H9 (cell line): ENCODE measurements at regions not wholly inside any gene's neighbourhood (a gene's known extent, or its start where the extent isn't known, plus 50 kb on each side); places are given as distances from the start of the nearest gene placed in this dataset.

Experiments
- DNase-seq: peaks from one replicate; pipeline ENCODE4 v3.0.0-alpha.2; 2017
- H2AFZ ChIP-seq: one replicate; pipeline ENCODE4 v1.6.1; 2013; ENCODE audit warnings: mild to moderate bottlenecking, low read length, control low read depth, moderate library complexity
- H2AK5ac ChIP-seq: 2 replicates; pipeline ENCODE4 v1.6.1; 2013; ENCODE audit warnings: low read length, control low read depth, mixed read lengths; ENCODE audit not compliant: insufficient read length
- H2BK120ac ChIP-seq: one replicate; pipeline ENCODE4 v1.6.1; 2013; ENCODE audit warnings: low read depth, mild to moderate bottlenecking, low read length, control low read depth, inconsistent platforms; ENCODE audit not compliant: poor library complexity, severe bottlenecking
- H2BK12ac ChIP-seq: 2 replicates; pipeline ENCODE4 v1.6.1; 2013; ENCODE audit warnings: low read length, control low read depth, mixed read lengths, low read depth; ENCODE audit not compliant: insufficient read length
- H2BK15ac ChIP-seq: 2 replicates; pipeline ENCODE4 v1.6.1; 2013; ENCODE audit warnings: low read depth, low read length, control low read depth
- H2BK20ac ChIP-seq: one replicate; pipeline ENCODE4 v1.6.1; 2013; ENCODE audit warnings: low read depth, mild to moderate bottlenecking, low read length, control low read depth, inconsistent platforms; ENCODE audit not compliant: poor library complexity, severe bottlenecking
- H2BK5ac ChIP-seq: 2 replicates; pipeline ENCODE4 v1.6.1; 2013; ENCODE audit warnings: low read length, control low read depth, mixed read lengths; ENCODE audit not compliant: insufficient read length
- H3K14ac ChIP-seq: 2 replicates; pipeline ENCODE4 v1.6.1; 2013; ENCODE audit warnings: low read length, control low read depth; ENCODE audit not compliant: insufficient read depth
- H3K18ac ChIP-seq: 2 replicates; pipeline ENCODE4 v1.6.1; 2013; ENCODE audit warnings: low read depth, mild to moderate bottlenecking, mixed read lengths, low read length, control low read depth; ENCODE audit not compliant: insufficient read length
- H3K23ac ChIP-seq: 2 replicates; pipeline ENCODE4 v1.6.1; 2013; ENCODE audit warnings: low read length, control low read depth, mixed read lengths, low read depth; ENCODE audit not compliant: insufficient read length
- H3K23me2 ChIP-seq: 2 replicates; pipeline ENCODE4 v1.6.1; 2013; ENCODE audit warnings: low read depth, mild to moderate bottlenecking, mixed read lengths, low read length, control low read depth; ENCODE audit not compliant: insufficient read length, poor library complexity, severe bottlenecking
- H3K27ac ChIP-seq: 2 replicates; pipeline ENCODE4 v1.5.1; 2013; ENCODE audit warnings: low read length, control low read depth, mixed read lengths, low read depth; ENCODE audit not compliant: insufficient read length
- H3K27me3 ChIP-seq: 2 replicates; pipeline ENCODE4 v1.6.1; 2013; ENCODE audit warnings: low read length, control low read depth, inconsistent platforms; ENCODE audit not compliant: insufficient read depth
- H3K4ac ChIP-seq: 2 replicates; pipeline ENCODE4 v1.6.1; 2013; ENCODE audit warnings: low read depth, mild to moderate bottlenecking, control low read depth, inconsistent platforms, low read length, moderate library complexity
- H3K4me1 ChIP-seq: 2 replicates; pipeline ENCODE4 v1.6.1; 2013; ENCODE audit warnings: low read length, control low read depth, inconsistent platforms; ENCODE audit not compliant: insufficient read depth
- H3K4me2 ChIP-seq: 2 replicates; pipeline ENCODE4 v1.6.1; 2013; ENCODE audit warnings: low read length, control low read depth, mixed read lengths; ENCODE audit not compliant: insufficient read length, insufficient read depth
- H3K56ac ChIP-seq: 2 replicates; pipeline ENCODE4 v1.6.1; 2013; ENCODE audit warnings: low read depth, mild to moderate bottlenecking, mixed read lengths, low read length, control low read depth; ENCODE audit not compliant: insufficient read length
- H3K79me1 ChIP-seq: 2 replicates; pipeline ENCODE4 v1.6.1; 2013; ENCODE audit warnings: low read depth, mild to moderate bottlenecking, moderate library complexity, low read length, control low read depth, inconsistent platforms; ENCODE audit not compliant: insufficient read depth, poor library complexity, severe bottlenecking
- H3K79me2 ChIP-seq: 2 replicates; pipeline ENCODE4 v1.6.1; 2013; ENCODE audit warnings: low read length, control low read depth, inconsistent platforms; ENCODE audit not compliant: insufficient read depth
- H3K9ac ChIP-seq: 2 replicates; pipeline ENCODE4 v1.6.1; 2013; ENCODE audit warnings: low read length, control low read depth, mixed read lengths; ENCODE audit not compliant: insufficient read length; ENCODE audit errors: extremely low read depth
- H3K9me3 ChIP-seq: one replicate; pipeline ENCODE4 v1.6.1; 2013; ENCODE audit warnings: low read depth, low read length, inconsistent platforms; ENCODE audit not compliant: control insufficient read depth
- H3T11ph ChIP-seq: one replicate; pipeline ENCODE4 v1.6.1; 2013; ENCODE audit warnings: mild to moderate bottlenecking, low read length, control low read depth, inconsistent platforms
- H4K20me1 ChIP-seq: one replicate; pipeline ENCODE4 v1.6.1; 2013; ENCODE audit not compliant: control insufficient read depth, insufficient read length, insufficient read depth
- H4K5ac ChIP-seq: 2 replicates; pipeline ENCODE4 v1.6.1; 2013; ENCODE audit warnings: low read depth, mild to moderate bottlenecking, mixed read lengths, low read length, control low read depth; ENCODE audit not compliant: insufficient read length
- H4K8ac ChIP-seq: replicated peaks from 2 replicates; pipeline ENCODE4 v1.6.1; 2013; ENCODE audit warnings: low read length, control low read depth, mixed read lengths, low read depth; ENCODE audit not compliant: insufficient read length
- H4K91ac ChIP-seq: 2 replicates; pipeline ENCODE4 v1.6.1; 2013; ENCODE audit warnings: low read depth, mild to moderate bottlenecking, moderate library complexity, mixed read lengths, low read length, control low read depth; ENCODE audit not compliant: insufficient read length
- H3K27ac Mint-ChIP-seq, 3 experiments: 2 replicates in 2 of 3; 3 replicates in 1 of 3; pipeline ENCODE4 v1.8.0; 2020 to 2021; ENCODE audit warnings: mixed read lengths in 3 of 3, mild to moderate bottlenecking in 1 of 3, moderate library complexity in 1 of 3
- H3K27me3 Mint-ChIP-seq: 2 replicates; pipeline ENCODE4 v1.8.0; 2021; ENCODE audit warnings: low read depth, mild to moderate bottlenecking, moderate library complexity, mixed read lengths
- H3K36me3 Mint-ChIP-seq, 3 experiments: 2 replicates in 2 of 3; 3 replicates in 1 of 3; pipeline ENCODE4 v1.8.0; 2020 to 2021; ENCODE audit warnings: low read depth in 3 of 3, mixed read lengths in 3 of 3; ENCODE audit not compliant: insufficient read depth in 1 of 3
- H3K4me1 Mint-ChIP-seq, 2 experiments: 2 replicates each; pipeline ENCODE4 v1.8.0; 2020; ENCODE audit warnings: mixed read lengths in 2 of 2
- H3K4me3 Mint-ChIP-seq, 2 experiments: 2 replicates in 1 of 2; 3 replicates in 1 of 2; pipeline ENCODE4 v1.8.0; 2020 to 2021; ENCODE audit warnings: mild to moderate bottlenecking in 2 of 2, mixed read lengths in 2 of 2, moderate library complexity in 1 of 2
- H3K9me3 Mint-ChIP-seq, 2 experiments: 2 replicates in 1 of 2; 3 replicates in 1 of 2; pipeline ENCODE4 v1.8.0; 2020; ENCODE audit warnings: mild to moderate bottlenecking in 2 of 2, mixed read lengths in 2 of 2, moderate library complexity in 1 of 2
- CTCF ChIP-seq: fragments of 200-600 bp; sonication (generic); conservative IDR thresholded peaks from 3 replicates; pipeline ENCODE4 v1.8.0; 2021; ENCODE audit warnings: antibody characterized with exemption, mild to moderate bottlenecking
- WGBS: extraction: QIAGEN DNeasy Blood & Tissue Kit; methylation state at CpG from one replicate; pipeline ENCODE4 v1.1.7; 2013; ENCODE audit warnings: missing lambda C conversion rate, low lambda C conversion rate, mixed read lengths; ENCODE audit not compliant: insufficient read length; ENCODE audit errors: extremely low coverage; 5-methylcytosine and 5-hydroxymethylcytosine counted together

GRCh38 chr5:96262105-96262504 is 170.9 kb downstream of the PCSK1 start:
- H3K14ac ChIP-seq, result no peak overlapping the region
- no peak overlapping the region for H3K4ac ChIP-seq
- H3K23ac ChIP-seq, result no peak overlapping the region
- H2BK5ac ChIP-seq, result no peak overlapping the region
- H4K20me1 ChIP-seq, result no peaks in the 10 kb centered on the region
- H2BK20ac ChIP-seq, result no peak overlapping the region
- H4K91ac ChIP-seq, result no peak overlapping the region
- H2AFZ ChIP-seq, result no peak overlapping the region
- H3T11ph ChIP-seq, result no peak overlapping the region
- no peak overlapping the region for H3K9ac ChIP-seq
- Mint-ChIP-seq H3K4me3 (no peak overlapping the region), H3K27me3 (no peaks in the 10 kb centered on the region), H3K27ac (no peak overlapping the region), H3K9me3 (peaks cover 5 to 8% of the 10 kb centered on the region in 2 experiments; a peak in 3 of 5 replicates), H3K36me3 (peaks cover 0 to 6% (median 0%) of the 10 kb centered on the region in 3 experiments; a peak in 1 of 7 replicates), H3K4me1 (peaks cover 3 to 5% of the 10 kb centered on the region in 2 experiments)
- H3K27ac ChIP-seq, result no peak overlapping the region
- H3K9me3 ChIP-seq, result no peaks in the 10 kb centered on the region
- no peak overlapping the region for H3K4me2 ChIP-seq
- H2BK15ac ChIP-seq, result no peak overlapping the region
- no peaks in the 10 kb centered on the region for H3K79me2 ChIP-seq
- no peaks in the 10 kb centered on the region for H3K79me1 ChIP-seq
- no peak overlapping the region for H2BK12ac ChIP-seq
- H3K4me1 ChIP-seq, result no peaks in the 10 kb centered on the region
- no peak for DNase-seq
- H4K8ac ChIP-seq, result no peak overlapping the region
- no peak overlapping the region for H2BK120ac ChIP-seq
- no peak overlapping the region for H3K56ac ChIP-seq
- no peak for TF ChIP-seq CTCF
- H3K23me2 ChIP-seq, result no peaks in the 10 kb centered on the region
- H3K27me3 ChIP-seq, result no peaks in the 10 kb centered on the region
- no peak overlapping the region for H2AK5ac ChIP-seq
- H3K18ac ChIP-seq, result no peak overlapping the region
- WGBS, result no CpG with 5 or more reads among the region's 3 CpGs
- H4K5ac ChIP-seq, result no peak overlapping the region
